Activated naive CD8-positive, alpha-beta T cell treated with anti-CD3 and anti-CD28 coated beads, Interleukin-2, amount 10 ng/mL, durations not matched to agents 7 days and 5 days (primary cell): ENCODE measurements at regions not wholly inside any gene's neighbourhood (a gene's known extent, or its start where the extent isn't known, plus 50 kb on each side); places are given as distances from the start of the nearest gene placed in this dataset.

ENCODE experiments used
- ATAC-seq: fragments of 150-1000 bp; cut with Tn5 transposase; one replicate; pipeline ENCODE4 v1.10.0; 2021; ENCODE audit warnings: low read depth, moderate library complexity
- POLR2A ChIA-PET: fragments of 350-600 bp; sonication (Branson Sonifier 250); formaldehyde crosslinking; loops from one replicate; lab custom pipeline; 2021; ENCODE audit warnings: antibody characterized with exemption; lab: Charles Lee
- DNase-seq: peaks from one replicate; pipeline ENCODE4 v3.0.0; 2021
- H3K27ac Mint-ChIP-seq: one replicate; pipeline ENCODE4 v1.8.0; 2022; ENCODE audit warnings: mild to moderate bottlenecking, mixed read lengths
- H3K27me3 Mint-ChIP-seq: one replicate; pipeline ENCODE4 v1.8.0; 2022; ENCODE audit warnings: mild to moderate bottlenecking, moderate library complexity, mixed read lengths
- H3K36me3 Mint-ChIP-seq: one replicate; pipeline ENCODE4 v1.8.0; 2021; ENCODE audit warnings: mild to moderate bottlenecking, mixed read lengths
- H3K4me1 Mint-ChIP-seq: one replicate; pipeline ENCODE4 v1.8.0; 2021; ENCODE audit warnings: mixed read lengths
- H3K4me3 Mint-ChIP-seq: one replicate; pipeline ENCODE4 v1.8.0; 2022; ENCODE audit warnings: mild to moderate bottlenecking, moderate library complexity, mixed read lengths
- H3K9me3 Mint-ChIP-seq: one replicate; pipeline ENCODE4 v1.8.0; 2021; ENCODE audit warnings: mixed read lengths

GRCh38 chr10:100612601-100613595, 77.2 kb downstream of the HIF1AN start:
- no peaks in the 10 kb centered on the region for H3K9me3 Mint-ChIP-seq
- DNase-seq, result no peak
- ATAC-seq, result no peak
- H3K27ac Mint-ChIP-seq, result no peak overlapping the region
- H3K27me3 Mint-ChIP-seq, result peaks cover 40% of the 10 kb centered on the region
- H3K4me1 Mint-ChIP-seq, result no peaks in the 10 kb centered on the region
- H3K36me3 Mint-ChIP-seq, result no peaks in the 10 kb centered on the region
- POLR2A ChIA-PET, result no interaction called here
- H3K4me3 Mint-ChIP-seq, result no peak overlapping the region

GRCh38 chr10:100613846-100614245, 78.1 kb downstream of the HIF1AN start:
- Mint-ChIP-seq H3K4me3 (no peak overlapping the region), H3K27ac (no peak overlapping the region), H3K36me3 (no peaks in the 10 kb centered on the region), H3K9me3 (no peaks in the 10 kb centered on the region), H3K4me1 (no peaks in the 10 kb centered on the region), H3K27me3 (peaks cover 41% of the 10 kb centered on the region)
- DNase-seq (no peak), ATAC-seq (no peak)
- POLR2A ChIA-PET, result no interaction called here

- DNase-seq (no peak), ATAC-seq (no peak)
- Mint-ChIP-seq H3K9me3 (no peaks in the 10 kb centered on the region), H3K4me3 (no peak overlapping the region), H3K36me3 (no peaks in the 10 kb centered on the region), H3K27me3 (peaks cover 48% of the 10 kb centered on the region), H3K27ac (no peak overlapping the region), H3K4me1 (no peaks in the 10 kb centered on the region)
- POLR2A ChIA-PET, result no interaction called here
These were observed 78.8 kb downstream of the HIF1AN start for GRCh38 chr10:100614429-100615095.

GRCh38 chr10:100615241-100615640, 79.5 kb downstream of the HIF1AN start:
- Mint-ChIP-seq H3K27me3 (peaks cover 54% of the 10 kb centered on the region), H3K27ac (no peak overlapping the region), H3K4me1 (no peaks in the 10 kb centered on the region), H3K36me3 (no peaks in the 10 kb centered on the region), H3K9me3 (no peaks in the 10 kb centered on the region), H3K4me3 (no peak overlapping the region)
- DNase-seq (no peak), ATAC-seq (no peak)
- POLR2A ChIA-PET, result no interaction called here

- POLR2A ChIA-PET, result no interaction called here
- Mint-ChIP-seq H3K4me1 (no peaks in the 10 kb centered on the region), H3K4me3 (no peak overlapping the region), H3K9me3 (no peaks in the 10 kb centered on the region), H3K27me3 (peaks cover 57% of the 10 kb centered on the region), H3K36me3 (no peaks in the 10 kb centered on the region), H3K27ac (no peak overlapping the region)
- ATAC-seq, result no peak
- DNase-seq, result no peak
These were observed 80.2 kb downstream of the HIF1AN start for GRCh38 chr10:100615908-100616307.

GRCh38 chr10:100618091-100618615, 82.4 kb downstream of the HIF1AN start:
- Mint-ChIP-seq H3K9me3 (no peaks in the 10 kb centered on the region), H3K36me3 (no peaks in the 10 kb centered on the region), H3K4me1 (peaks cover 1% of the 10 kb centered on the region), H3K27ac (no peak overlapping the region), H3K27me3 (peaks cover 61% of the 10 kb centered on the region), H3K4me3 (no peak overlapping the region)
- DNase-seq (no peak), ATAC-seq (no peak)
- POLR2A ChIA-PET, result no interaction called here

GRCh38 chr10:100618632-100619255, 83.0 kb downstream of the HIF1AN start:
- H3K4me3 Mint-ChIP-seq, result no peak overlapping the region
- no peaks in the 10 kb centered on the region for H3K9me3 Mint-ChIP-seq
- ATAC-seq (no peak), DNase-seq (no peak)
- H3K4me1 Mint-ChIP-seq, result peaks cover 1% of the 10 kb centered on the region
- H3K27me3 Mint-ChIP-seq, result peaks cover 62% of the 10 kb centered on the region
- H3K27ac Mint-ChIP-seq, result no peak overlapping the region
- no peaks in the 10 kb centered on the region for H3K36me3 Mint-ChIP-seq
- POLR2A ChIA-PET, result no interaction called here

GRCh38 chr10:100620087-100620835, 84.5 kb downstream of the HIF1AN start:
- POLR2A ChIA-PET, result no interaction called here
- Mint-ChIP-seq H3K27me3 (peaks cover 67% of the 10 kb centered on the region), H3K9me3 (no peaks in the 10 kb centered on the region), H3K36me3 (no peaks in the 10 kb centered on the region), H3K4me1 (peaks cover 1% of the 10 kb centered on the region), H3K27ac (no peak overlapping the region), H3K4me3 (no peak overlapping the region)
- DNase-seq (no peak), ATAC-seq (no peak)

GRCh38 chr10:100621360-100622205, 85.8 kb downstream of the HIF1AN start:
- no peaks in the 10 kb centered on the region for H3K9me3 Mint-ChIP-seq
- peak overlapping the region; percentile 79 for H3K4me3 Mint-ChIP-seq
- no peaks in the 10 kb centered on the region for H3K36me3 Mint-ChIP-seq
- ATAC-seq (peak; percentile 50), DNase-seq (peak; percentile 54)
- H3K4me1 Mint-ChIP-seq, result peaks cover 1% of the 10 kb centered on the region
- peaks cover 69% of the 10 kb centered on the region for H3K27me3 Mint-ChIP-seq
- POLR2A ChIA-PET, result no interaction called here
- peak overlapping the region; percentile 24 for H3K27ac Mint-ChIP-seq

GRCh38 chr10:100622946-100623345, 87.2 kb downstream of the HIF1AN start:
- no peak for DNase-seq
- Mint-ChIP-seq H3K9me3 (no peaks in the 10 kb centered on the region), H3K4me3 (no peak overlapping the region), H3K27ac (no peak overlapping the region), H3K27me3 (peaks cover 65% of the 10 kb centered on the region), H3K36me3 (no peaks in the 10 kb centered on the region), H3K4me1 (peaks cover 1% of the 10 kb centered on the region)
- POLR2A ChIA-PET, result no interaction called here
- ATAC-seq, result no peak

GRCh38 chr10:100623521-100624230, 87.9 kb downstream of the HIF1AN start:
- Mint-ChIP-seq H3K36me3 (no peaks in the 10 kb centered on the region), H3K9me3 (no peaks in the 10 kb centered on the region), H3K27ac (no peak overlapping the region), H3K4me1 (peaks cover 1% of the 10 kb centered on the region), H3K4me3 (no peak overlapping the region), H3K27me3 (peaks cover 64% of the 10 kb centered on the region)
- ATAC-seq (no peak), DNase-seq (no peak)
- POLR2A ChIA-PET, result no interaction called here

- Mint-ChIP-seq H3K36me3 (no peaks in the 10 kb centered on the region), H3K4me1 (peaks cover 1% of the 10 kb centered on the region), H3K27me3 (peaks cover 62% of the 10 kb centered on the region), H3K9me3 (no peaks in the 10 kb centered on the region), H3K4me3 (no peak overlapping the region), H3K27ac (no peak overlapping the region)
- POLR2A ChIA-PET, result no interaction called here
- no peak for ATAC-seq
- no peak for DNase-seq
These were observed 88.6 kb downstream of the HIF1AN start for GRCh38 chr10:100624298-100624697.
